KMS-11 (cell line): ENCODE measurements at regions not wholly inside any gene's neighbourhood (a gene's known extent, or its start where the extent isn't known, plus 50 kb on each side); places are given as distances from the start of the nearest gene placed in this dataset.

Experiments used
- H2AFZ ChIP-seq: fragments of 200-600 bp; sonication (generic); 2 replicates; pipeline ENCODE4 v1.6.1; 2016; ENCODE audit warnings: antibody characterized with exemption, mixed run types, low read depth
- H3K27ac ChIP-seq: fragments of 200-600 bp; sonication (generic); 2 replicates; pipeline ENCODE4 v1.6.1; 2016; ENCODE audit warnings: mild to moderate bottlenecking, mixed run types
- H3K27me3 ChIP-seq: fragments of 200-600 bp; sonication (generic); 2 replicates; pipeline ENCODE4 v1.6.1; 2017; ENCODE audit warnings: mild to moderate bottlenecking, low read depth, mixed run types, moderate library complexity; ENCODE audit not compliant: insufficient read depth
- H3K36me3 ChIP-seq: fragments of 200-600 bp; sonication (generic); 2 replicates; pipeline ENCODE4 v1.6.1; 2017; ENCODE audit warnings: mild to moderate bottlenecking, mixed run types; ENCODE audit not compliant: insufficient read depth
- H3K4me1 ChIP-seq: fragments of 200-600 bp; sonication (generic); 2 replicates; pipeline ENCODE4 v1.6.1; 2016; ENCODE audit warnings: mild to moderate bottlenecking, low read depth, mixed run types; ENCODE audit not compliant: poor library complexity, severe bottlenecking
- H3K4me2 ChIP-seq: fragments of 200-600 bp; sonication (generic); 2 replicates; pipeline ENCODE4 v1.7.0; 2016; ENCODE audit warnings: mild to moderate bottlenecking, mixed run types
- H3K4me3 ChIP-seq: fragments of 200-600 bp; sonication (generic); IDR thresholded peaks from 2 replicates; pipeline ENCODE4 v1.6.1; 2017; ENCODE audit warnings: low read depth, low read length, mixed read lengths; ENCODE audit not compliant: insufficient read depth
- H3K79me2 ChIP-seq: fragments of 200-600 bp; sonication (generic); 2 replicates; pipeline ENCODE4 v1.6.1; 2016; ENCODE audit warnings: low read depth, mixed run types; ENCODE audit not compliant: insufficient read depth
- H3K9ac ChIP-seq: fragments of 200-600 bp; sonication (generic); 2 replicates; pipeline ENCODE4 v1.6.1; 2016; ENCODE audit warnings: mild to moderate bottlenecking, mixed run types
- H4K20me1 ChIP-seq: fragments of 200-600 bp; sonication (generic); 2 replicates; pipeline ENCODE4 v1.6.1; 2016; ENCODE audit warnings: mild to moderate bottlenecking, mixed run types; ENCODE audit not compliant: insufficient read depth
- TF ChIP-seq, protein P1 (sequence below): fragments of 200-600 bp; sonication (generic); conservative IDR thresholded peaks from 2 replicates; pipeline ENCODE4 v1.6.1; 2017; ENCODE audit warnings: low read depth, mild to moderate bottlenecking, antibody characterized with exemption, low read length, moderate library complexity, mixed read lengths

- H3K4me2 ChIP-seq = no peak overlapping the region
- H3K4me1 ChIP-seq = no peaks in the 10 kb centered on the region
- no peak overlapping the region for H3K4me3 ChIP-seq
- no peak overlapping the region for H3K9ac ChIP-seq
- no peaks in the 10 kb centered on the region for H3K79me2 ChIP-seq
- no peaks in the 10 kb centered on the region for H3K27me3 ChIP-seq
- no peak overlapping the region for H3K27ac ChIP-seq
- no peaks in the 10 kb centered on the region for H4K20me1 ChIP-seq
- H2AFZ ChIP-seq = no peak overlapping the region
- no peaks in the 10 kb centered on the region for H3K36me3 ChIP-seq
- TF ChIP-seq, protein P1, sequence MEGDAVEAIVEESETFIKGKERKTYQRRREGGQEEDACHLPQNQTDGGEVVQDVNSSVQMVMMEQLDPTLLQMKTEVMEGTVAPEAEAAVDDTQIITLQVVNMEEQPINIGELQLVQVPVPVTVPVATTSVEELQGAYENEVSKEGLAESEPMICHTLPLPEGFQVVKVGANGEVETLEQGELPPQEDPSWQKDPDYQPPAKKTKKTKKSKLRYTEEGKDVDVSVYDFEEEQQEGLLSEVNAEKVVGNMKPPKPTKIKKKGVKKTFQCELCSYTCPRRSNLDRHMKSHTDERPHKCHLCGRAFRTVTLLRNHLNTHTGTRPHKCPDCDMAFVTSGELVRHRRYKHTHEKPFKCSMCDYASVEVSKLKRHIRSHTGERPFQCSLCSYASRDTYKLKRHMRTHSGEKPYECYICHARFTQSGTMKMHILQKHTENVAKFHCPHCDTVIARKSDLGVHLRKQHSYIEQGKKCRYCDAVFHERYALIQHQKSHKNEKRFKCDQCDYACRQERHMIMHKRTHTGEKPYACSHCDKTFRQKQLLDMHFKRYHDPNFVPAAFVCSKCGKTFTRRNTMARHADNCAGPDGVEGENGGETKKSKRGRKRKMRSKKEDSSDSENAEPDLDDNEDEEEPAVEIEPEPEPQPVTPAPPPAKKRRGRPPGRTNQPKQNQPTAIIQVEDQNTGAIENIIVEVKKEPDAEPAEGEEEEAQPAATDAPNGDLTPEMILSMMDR = no peak
Observed at GRCh38 chr2:188176620-188177019, 115.1 kb upstream of the GULP1 start.

GRCh38 chr2:188181067-188181838, 110.4 kb upstream of the GULP1 start:
- Histone ChIP-seq H3K27ac (no peak overlapping the region), H2AFZ (no peak overlapping the region), H3K36me3 (no peaks in the 10 kb centered on the region), H4K20me1 (no peaks in the 10 kb centered on the region), H3K4me1 (peaks cover 4% of the 10 kb centered on the region), H3K79me2 (no peaks in the 10 kb centered on the region), H3K4me2 (no peak overlapping the region), H3K27me3 (no peaks in the 10 kb centered on the region), H3K9ac (no peak overlapping the region), H3K4me3 (no peak overlapping the region)
- TF ChIP-seq, protein P1 = no peak

- H3K79me2 ChIP-seq = no peaks in the 10 kb centered on the region
- no peaks in the 10 kb centered on the region for H4K20me1 ChIP-seq
Observed at GRCh38 chr2:188181884-188182283, 109.8 kb upstream of the GULP1 start.

GRCh38 chr2:188187726-188188125, 103.9 kb upstream of the GULP1 start:
- Histone ChIP-seq H3K4me3 (peak overlapping the region; percentile 63), H3K9ac (no peak overlapping the region), H4K20me1 (no peaks in the 10 kb centered on the region), H3K36me3 (no peaks in the 10 kb centered on the region), H3K79me2 (no peaks in the 10 kb centered on the region), H2AFZ (no peak overlapping the region), H3K4me1 (peaks cover 37% of the 10 kb centered on the region), H3K27ac (peak overlapping the region; percentile 28; the same call in 1 of the 2 replicates), H3K4me2 (peak overlapping the region; percentile 52), H3K27me3 (no peaks in the 10 kb centered on the region)
- TF ChIP-seq, protein P1 = no peak

More at GRCh38 chr2:188181884-188182283, 109.8 kb upstream of the GULP1 start:
- H2AFZ ChIP-seq = no peak overlapping the region
- H3K27me3 ChIP-seq = no peaks in the 10 kb centered on the region
- H3K27ac ChIP-seq = no peak overlapping the region
- no peak overlapping the region for H3K4me3 ChIP-seq
- H3K4me2 ChIP-seq = no peak overlapping the region
- TF ChIP-seq, protein P1 = no peak
- no peak overlapping the region for H3K9ac ChIP-seq
- peaks cover 10% of the 10 kb centered on the region for H3K4me1 ChIP-seq
- no peaks in the 10 kb centered on the region for H3K36me3 ChIP-seq
